RWPE1 (cell line): ENCODE measurements at regions not wholly inside any gene's neighbourhood (a gene's known extent, or its start where the extent isn't known, plus 50 kb on each side); places are given as distances from the start of the nearest gene placed in this dataset.
A peak's percentile ranks its signal among the peaks of the same experiment; 100 is the strongest.

Experiments
- CTCF ChIA-PET: fragments of 350-600 bp; sonication (Branson Sonifier 250); formaldehyde crosslinking; extraction: SDS; loops from one replicate; lab custom pipeline; 2021; lab: Yijun Ruan, JAX
- POLR2A ChIA-PET: fragments of 400-600 bp; formaldehyde crosslinking; extraction: SDS; loops from one replicate; lab custom pipeline; 2020; ENCODE audit warnings: antibody characterized with exemption; ENCODE audit not compliant: low non-redundant PET; lab: Yijun Ruan, JAX
- DNase-seq: peaks from one replicate; pipeline ENCODE4 v3.0.0; 2012; ENCODE audit warnings: low spot score
- H3K27ac ChIP-seq: fragments of 450-650 bp; 2 replicates; pipeline ENCODE4 v1.5.1; 2017
- TF ChIP-seq, protein P1 (sequence below): fragments of 450-650 bp; conservative IDR thresholded peaks from 2 replicates; pipeline ENCODE4 v1.5.1; 2017; ENCODE audit warnings: low read depth, mild to moderate bottlenecking

DNA sequence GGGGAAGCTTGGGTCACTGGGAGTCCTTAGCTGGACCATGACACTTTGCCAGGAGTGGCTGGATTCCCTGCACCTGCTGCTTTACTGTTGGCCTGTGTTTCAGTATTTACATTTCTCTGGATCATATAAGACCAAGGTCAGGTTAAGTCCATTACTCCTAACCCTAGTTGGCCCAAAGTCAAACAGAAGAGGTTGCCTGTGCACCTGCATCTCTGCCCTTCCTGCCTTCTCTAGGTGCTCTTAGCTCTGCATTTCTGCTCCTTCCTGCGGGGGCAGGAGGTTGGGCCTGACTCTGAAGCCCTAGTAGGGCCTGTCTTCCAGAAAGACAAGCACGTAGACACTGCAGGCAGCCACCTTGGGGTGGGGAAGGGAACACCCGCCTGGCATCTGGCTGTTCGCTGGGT, 124.3 kb downstream of the RPLP1 start:
- DNase-seq, result no peak
- no peak overlapping the region for H3K27ac ChIP-seq
- ChIA-PET CTCF (interaction anchor here (0.6 to 1.8 kb wide), 10 partner anchors 258 to 1139 kb away, joined by 3 to 6 read pairs (median 4); partner anchors contain the start of gene TLE3), POLR2A (no interaction called here)
- TF ChIP-seq, protein P1, sequence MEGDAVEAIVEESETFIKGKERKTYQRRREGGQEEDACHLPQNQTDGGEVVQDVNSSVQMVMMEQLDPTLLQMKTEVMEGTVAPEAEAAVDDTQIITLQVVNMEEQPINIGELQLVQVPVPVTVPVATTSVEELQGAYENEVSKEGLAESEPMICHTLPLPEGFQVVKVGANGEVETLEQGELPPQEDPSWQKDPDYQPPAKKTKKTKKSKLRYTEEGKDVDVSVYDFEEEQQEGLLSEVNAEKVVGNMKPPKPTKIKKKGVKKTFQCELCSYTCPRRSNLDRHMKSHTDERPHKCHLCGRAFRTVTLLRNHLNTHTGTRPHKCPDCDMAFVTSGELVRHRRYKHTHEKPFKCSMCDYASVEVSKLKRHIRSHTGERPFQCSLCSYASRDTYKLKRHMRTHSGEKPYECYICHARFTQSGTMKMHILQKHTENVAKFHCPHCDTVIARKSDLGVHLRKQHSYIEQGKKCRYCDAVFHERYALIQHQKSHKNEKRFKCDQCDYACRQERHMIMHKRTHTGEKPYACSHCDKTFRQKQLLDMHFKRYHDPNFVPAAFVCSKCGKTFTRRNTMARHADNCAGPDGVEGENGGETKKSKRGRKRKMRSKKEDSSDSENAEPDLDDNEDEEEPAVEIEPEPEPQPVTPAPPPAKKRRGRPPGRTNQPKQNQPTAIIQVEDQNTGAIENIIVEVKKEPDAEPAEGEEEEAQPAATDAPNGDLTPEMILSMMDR, result no peak

- no peak for DNase-seq
- TF ChIP-seq, protein P1, result no peak
- POLR2A ChIA-PET, result no interaction called here
- CTCF ChIA-PET, result interaction anchor here (0.6 to 1.0 kb wide), 2 partner anchors 287 to 911 kb away, joined by 3 to 6 read pairs; no protein-coding TSS in a partner anchor
- no peak overlapping the region for H3K27ac ChIP-seq
Measured at GRCh38 chr15:69577397-69577796, 124.8 kb downstream of the RPLP1 start.

DNA sequence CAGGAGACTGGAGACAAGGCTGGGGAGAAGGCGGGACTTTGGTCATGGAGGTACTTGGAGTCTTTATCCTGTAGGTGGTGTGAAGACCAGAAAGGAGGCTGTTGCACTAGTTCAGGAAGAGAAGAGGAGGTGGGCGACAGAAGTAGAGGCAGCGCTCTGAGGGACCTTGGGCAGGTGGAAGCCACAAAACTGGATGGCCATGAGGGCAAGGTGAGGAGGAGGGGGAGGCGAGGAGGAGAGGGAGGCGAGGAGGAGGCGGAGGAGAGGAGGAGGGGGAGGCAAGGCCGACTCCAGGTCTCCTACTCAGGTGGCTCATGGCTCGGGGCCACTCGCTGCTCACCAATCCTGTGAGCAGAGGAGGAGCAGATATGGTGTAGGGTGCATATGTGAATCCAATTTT, 125.6 kb downstream of the RPLP1 start:
- TF ChIP-seq, protein P1, result no peak
- CTCF ChIA-PET, result no interaction called here
- POLR2A ChIA-PET, result no interaction called here
- H3K27ac ChIP-seq, result peak overlapping the region; percentile 86
- DNase-seq, result no peak

- TF ChIP-seq, protein P1, result no peak
- CTCF ChIA-PET, result interaction anchor here (1.8 kb wide), 1 partner anchor 12 kb away, joined by 6 read pairs; no protein-coding TSS in a partner anchor
- H3K27ac ChIP-seq, result peak overlapping the region; percentile 86
- POLR2A ChIA-PET, result no interaction called here
- peak; percentile 90 for DNase-seq
Measured at GRCh38 chr15:69578787-69579583, 126.4 kb downstream of the RPLP1 start.

- TF ChIP-seq, protein P1, result no peak
- ChIA-PET CTCF (interaction anchor here (1.8 kb wide), 1 partner anchor 11 kb away, joined by 6 read pairs; no protein-coding TSS in a partner anchor), POLR2A (no interaction called here)
- no peak for DNase-seq
- H3K27ac ChIP-seq, result no peak overlapping the region; the same call in 1 of the 2 replicates
Measured at GRCh38 chr15:69579950-69580618, 127.5 kb downstream of the RPLP1 start.

- TF ChIP-seq, protein P1, result no peak
- no peak overlapping the region for H3K27ac ChIP-seq
- ChIA-PET POLR2A (no interaction called here), CTCF (interaction anchor here (0.6 kb wide), 1 partner anchor 846 kb away, joined by 3 read pairs; no protein-coding TSS in a partner anchor)
- no peak for DNase-seq
Measured at GRCh38 chr15:69583626-69584025, 131.0 kb downstream of the RPLP1 start.
